ENCODE measurements at regions not wholly inside any gene's neighbourhood (a gene's known extent, or its start where the extent isn't known, plus 50 kb on each side); places are given as distances from the start of the nearest gene placed in this dataset.

- TF ChIP-seq CTCF (IDR thresholded peaks at IDR 0.05): no peak
- TF ChIP-seq POLR2A (IDR thresholded peaks at IDR 0.05): no peak
Observed at GRCh38 chr6:80907831-80908230, 801.4 kb downstream of the BCKDHB start.
